ENCODE measurements at regions not wholly inside any gene's neighbourhood (a gene's known extent, or its start where the extent isn't known, plus 50 kb on each side); places are given as distances from the start of the nearest gene placed in this dataset.

DNA sequence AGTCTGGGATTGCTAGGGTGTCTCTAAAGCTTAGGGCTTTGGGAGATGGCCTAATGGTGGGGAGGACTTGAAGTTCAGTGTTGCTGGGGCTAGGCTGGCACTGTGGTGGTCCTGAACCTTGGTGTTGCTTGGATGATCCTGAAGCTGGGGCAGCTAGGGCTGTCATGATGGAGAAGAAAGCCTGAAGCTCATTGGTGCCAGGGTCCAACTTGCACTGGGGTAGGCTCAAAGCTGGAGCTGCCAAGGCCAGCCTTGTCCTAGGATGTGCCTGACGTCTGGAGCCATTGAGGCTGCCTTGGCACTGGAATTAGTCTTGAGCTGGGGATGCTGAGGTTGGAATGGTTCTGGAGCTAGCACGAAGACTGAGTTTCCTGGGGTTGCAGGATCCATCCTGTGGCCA, 61.0 kb upstream of the NLRP2B start:
- ChIA-PET POLR2A (ENCODE audit: unreplicated experiment) (no interaction called here), CTCF (no interaction called here)
- Histone ChIP-seq H3K23ac (ENCODE audit: low read depth, low read length) (no peak overlapping the region), H2AK9ac (replicated peaks; ENCODE audit: low read depth, low read length, poor library complexity) (no peak overlapping the region), H4K5ac (ENCODE audit: low read depth, low read length) (no peak overlapping the region), H3K4me2 (ENCODE audit: low read depth, low read length) (no peak overlapping the region), H4K20me1 (ENCODE audit: insufficient read depth, low read length) (no peaks in the 10 kb centered on the region), H3K56ac (ENCODE audit: extremely low read depth, insufficient read depth, low read length) (no peak overlapping the region), H3K9me1 (ENCODE audit: insufficient read depth, low read length) (no peaks in the 10 kb centered on the region), H3K18ac (ENCODE audit: low read depth, low read length) (no peak overlapping the region), H2BK15ac (ENCODE audit: low read depth, low read length) (no peak overlapping the region), H2BK120ac (ENCODE audit: low read depth, low read length) (no peak overlapping the region), H3K4ac (ENCODE audit: low read depth, low read length) (no peak overlapping the region), H3K4me3 (ENCODE audit: insufficient read depth, low read depth, low read length) (no peak overlapping the region), H4K8ac (ENCODE audit: low read depth in 2 of 2, low read length in 2 of 2) (no peak overlapping the region), H2AK5ac (ENCODE audit: low read depth, low read length) (no peak overlapping the region), H3K27ac (ENCODE audit: insufficient read depth, low read length) (no peak overlapping the region), H2BK20ac (ENCODE audit: low read depth, low read length) (no peak overlapping the region), H3K4me1 (ENCODE audit: control insufficient read depth, insufficient read depth, low read length) (no peaks in the 10 kb centered on the region), H3K14ac (replicated peaks; ENCODE audit: low read depth, low read length) (no peak overlapping the region), H3K9me3 (ENCODE audit: control insufficient read depth, insufficient read depth, low read length) (peaks cover 4% of the 10 kb centered on the region; the same call in 1 of the 2 replicates), H3K27me3 (ENCODE audit: control insufficient read depth, insufficient read depth, low read length) (no peaks in the 10 kb centered on the region), H3K79me1 (ENCODE audit: low read depth in 1 of 2, low read length in 2 of 2) (no peaks in the 10 kb centered on the region), H4K91ac (ENCODE audit: insufficient read depth, low read depth, low read length) (no peak overlapping the region), H3K9ac (ENCODE audit: low read depth, low read length) (no peak overlapping the region), H2AFZ (replicated peaks; ENCODE audit: low read length, poor library complexity) (no peak overlapping the region), H2BK5ac (ENCODE audit: low read depth, low read length, poor library complexity, severe bottlenecking) (no peak overlapping the region), H3K36me3 (ENCODE audit: control insufficient read depth, insufficient read depth, low read length) (no peaks in the 10 kb centered on the region)
- dilution Hi-C loops (cut with HindIII; ENCODE audit: low sequenced_read_pairs, unreplicated experiment): no loop called here
- BruUV-seq (replicated peaks): no TSS peak
- intact Hi-C loops (cut with micrococcal nuclease): no loop called here
- no peak for ATAC-seq (ENCODE audit: low read depth)
- DNase-seq: no peak
- in situ Hi-C loops (cut with MboI; ENCODE audit: low sequenced_read_pairs): no loop called here
- TF ChIP-seq CEBPB (IDR thresholded peaks at IDR 0.05; ENCODE audit: low read depth, low read length) (no peak), RAD21 (IDR thresholded peaks at IDR 0.05; ENCODE audit: low read length) (no peak)
- TF ChIP-seq, protein P1, sequence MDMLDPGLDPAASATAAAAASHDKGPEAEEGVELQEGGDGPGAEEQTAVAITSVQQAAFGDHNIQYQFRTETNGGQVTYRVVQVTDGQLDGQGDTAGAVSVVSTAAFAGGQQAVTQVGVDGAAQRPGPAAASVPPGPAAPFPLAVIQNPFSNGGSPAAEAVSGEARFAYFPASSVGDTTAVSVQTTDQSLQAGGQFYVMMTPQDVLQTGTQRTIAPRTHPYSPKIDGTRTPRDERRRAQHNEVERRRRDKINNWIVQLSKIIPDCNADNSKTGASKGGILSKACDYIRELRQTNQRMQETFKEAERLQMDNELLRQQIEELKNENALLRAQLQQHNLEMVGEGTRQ (IDR thresholded peaks at IDR 0.05; ENCODE audit: low read depth, low read length): no peak
- no CpG with 5 or more reads among the region's 2 CpGs for WGBS, 2 experiments (ENCODE audit: extremely low coverage in 2 of 2, insufficient read length in 1 of 2)
